ENCODE measurements at regions not wholly inside any gene's neighbourhood (a gene's known extent, or its start where the extent isn't known, plus 50 kb on each side); places are given as distances from the start of the nearest gene placed in this dataset.

- H3K36me3 Mint-ChIP-seq (ENCODE audit: insufficient read depth in 1 of 3, low read depth in 3 of 3), result no peaks in the 10 kb centered on the region
- H3K27ac Mint-ChIP-seq, result no peak overlapping the region
- Histone ChIP-seq H3K4me2 (ENCODE audit: insufficient read depth, insufficient read length, low read length) (no peak overlapping the region), H3K56ac (ENCODE audit: insufficient read length, low read depth, low read length) (no peak overlapping the region), H4K8ac (replicated peaks; ENCODE audit: insufficient read length, low read depth, low read length) (no peak overlapping the region), H3K4me1 (ENCODE audit: insufficient read depth, low read length) (no peaks in the 10 kb centered on the region), H3K23ac (ENCODE audit: insufficient read length, low read depth, low read length) (no peak overlapping the region), H3K23me2 (ENCODE audit: insufficient read length, low read depth, low read length, poor library complexity, severe bottlenecking) (no peaks in the 10 kb centered on the region), H4K20me1 (ENCODE audit: control insufficient read depth, insufficient read depth, insufficient read length) (no peaks in the 10 kb centered on the region), H3K9me3 (ENCODE audit: control insufficient read depth, low read depth, low read length) (no peaks in the 10 kb centered on the region), H3K14ac (ENCODE audit: insufficient read depth, low read length) (no peak overlapping the region), H3K18ac (ENCODE audit: insufficient read length, low read depth, low read length) (no peak overlapping the region), H2AFZ (ENCODE audit: low read length) (no peak overlapping the region), H3K27ac (ENCODE audit: insufficient read length, low read depth, low read length) (no peak overlapping the region), H2BK12ac (ENCODE audit: insufficient read length, low read depth, low read length) (no peak overlapping the region), H3T11ph (ENCODE audit: low read length) (no peak overlapping the region), H2BK120ac (ENCODE audit: low read depth, low read length, poor library complexity, severe bottlenecking) (no peak overlapping the region), H2BK20ac (ENCODE audit: low read depth, low read length, poor library complexity, severe bottlenecking) (no peak overlapping the region), H4K5ac (ENCODE audit: insufficient read length, low read depth, low read length) (no peak overlapping the region), H3K9ac (ENCODE audit: extremely low read depth, insufficient read length, low read length) (no peak overlapping the region), H3K4ac (ENCODE audit: low read depth, low read length) (no peak overlapping the region), H3K79me2 (ENCODE audit: insufficient read depth, low read length) (no peaks in the 10 kb centered on the region), H2BK15ac (ENCODE audit: low read depth, low read length) (no peak overlapping the region), H2BK5ac (ENCODE audit: insufficient read length, low read length) (no peak overlapping the region), H3K27me3 (ENCODE audit: insufficient read depth, low read length) (no peaks in the 10 kb centered on the region), H3K79me1 (ENCODE audit: insufficient read depth, low read depth, low read length, poor library complexity, severe bottlenecking) (no peaks in the 10 kb centered on the region), H4K91ac (ENCODE audit: insufficient read length, low read depth, low read length) (no peak overlapping the region), H2AK5ac (ENCODE audit: insufficient read length, low read length) (no peak overlapping the region)
- H3K4me3 Mint-ChIP-seq, result no peak overlapping the region
- H3K9me3 Mint-ChIP-seq, result no peaks in the 10 kb centered on the region
- H3K4me1 Mint-ChIP-seq, result no peaks in the 10 kb centered on the region
- TF ChIP-seq CTCF (conservative IDR thresholded peaks at IDR 0.05), result no peak
- DNase-seq, result no peak
- H3K27me3 Mint-ChIP-seq (ENCODE audit: low read depth), result no peaks in the 10 kb centered on the region
- WGBS (ENCODE audit: extremely low coverage, insufficient read length, low lambda C conversion rate), result no CpG with 5 or more reads among the region's 6 CpGs
Observed at GRCh38 chr3:18885612-18886011, 262.7 kb upstream of the KCNH8 start.
